PC-3 (cell line): ENCODE measurements at regions not wholly inside any gene's neighbourhood (a gene's known extent, or its start where the extent isn't known, plus 50 kb on each side); places are given as distances from the start of the nearest gene placed in this dataset.

Source experiments
- ATAC-seq: fragments of 200-7000 bp; cut with Tn5 transposase; 2 replicates; pipeline ENCODE4 v1.9.1; 2020; ENCODE audit warnings: mild to moderate bottlenecking, moderate library complexity
- BruUV-seq: library from RNA; stranded (reverse); fragments of 400-500 nt; replicated peaks from 2 replicates; lab custom pipeline; 2021; lab: Mats Ljungman, UMichigan
- CTCF ChIA-PET: fragments of 300-600 bp; sonication (Branson Sonifier 250); formaldehyde crosslinking; loops from one replicate; lab custom pipeline; 2022; ENCODE audit warnings: antibody characterized with exemption; lab: Charles Lee
- POLR2A ChIA-PET: fragments of 300-600 bp; sonication (Branson Sonifier 250); formaldehyde crosslinking; loops from one replicate; lab custom pipeline; 2022; ENCODE audit warnings: antibody characterized with exemption; ENCODE audit not compliant: unreplicated experiment; lab: Charles Lee
- DNase-seq: peaks from one replicate; pipeline ENCODE4 v3.0.0-alpha.2; 2015
- H2AFZ ChIP-seq: fragments of 300-600 bp; sonication (generic); 2 replicates; pipeline ENCODE4 v1.6.0; 2016; ENCODE audit warnings: antibody characterized with exemption, low read length
- H3F3A ChIP-seq: fragments of 300-600 bp; sonication (generic); one replicate; pipeline ENCODE4 v1.6.0; 2017; ENCODE audit warnings: antibody characterized with exemption, low read length, control low read depth, mild to moderate bottlenecking; ENCODE audit not compliant: unreplicated experiment
- H3K27ac ChIP-seq: fragments of 300-600 bp; sonication (generic); 2 replicates; pipeline ENCODE4 v1.5.1; 2016; ENCODE audit warnings: mild to moderate bottlenecking, low read length
- H3K27me3 ChIP-seq: fragments of 300-600 bp; sonication (generic); 2 replicates; pipeline ENCODE4 v1.6.1; 2016; ENCODE audit warnings: low read length, mixed read lengths
- H3K36me3 ChIP-seq: fragments of 300-600 bp; sonication (generic); 2 replicates; pipeline ENCODE4 v1.6.1; 2016; ENCODE audit warnings: low read depth, mixed run types, low read length, mixed read lengths
- H3K4me1 ChIP-seq: fragments of 300-600 bp; sonication (generic); 2 replicates; pipeline ENCODE4 v1.5.1; 2016; ENCODE audit warnings: low read length; ENCODE audit not compliant: insufficient read depth
- H3K4me2 ChIP-seq: fragments of 300-600 bp; sonication (generic); 2 replicates; pipeline ENCODE4 v1.6.0; 2016; ENCODE audit warnings: low read length
- H3K4me3 ChIP-seq: fragments of 300-600 bp; sonication (generic); 2 replicates; pipeline ENCODE4 v1.5.1; 2016; ENCODE audit warnings: mild to moderate bottlenecking, low read length, mixed read lengths
- H3K79me2 ChIP-seq: fragments of 300-600 bp; sonication (generic); 2 replicates; pipeline ENCODE4 v1.6.1; 2017; ENCODE audit warnings: low read length, mixed read lengths
- H3K9ac ChIP-seq: fragments of 300-600 bp; sonication (generic); 2 replicates; pipeline ENCODE4 v1.6.0; 2016; ENCODE audit warnings: mild to moderate bottlenecking, low read length
- H3K9me2 ChIP-seq: fragments of 300-600 bp; sonication (generic); replicated peaks from 2 replicates; pipeline ENCODE4 v1.6.1; 2016; ENCODE audit warnings: mixed run types, low read length, mixed read lengths
- H3K9me3 ChIP-seq: fragments of 300-600 bp; sonication (generic); 2 replicates; pipeline ENCODE4 v1.6.1; 2016; ENCODE audit warnings: low read length, mixed read lengths
- H4K20me1 ChIP-seq: fragments of 300-600 bp; sonication (generic); 2 replicates; pipeline ENCODE4 v1.6.1; 2016; ENCODE audit warnings: low read length, mixed read lengths
- CTCF ChIP-seq: fragments of 300-600 bp; sonication (generic); conservative IDR thresholded peaks from 2 replicates; pipeline ENCODE4 v1.5.1; 2017; ENCODE audit warnings: antibody characterized with exemption, low read depth, mild to moderate bottlenecking, low read length
- EZH2 ChIP-seq: fragments of 300-600 bp; sonication (generic); IDR thresholded peaks from one replicate; pipeline ENCODE4 v1.6.1; 2017; ENCODE audit warnings: antibody characterized with exemption, mild to moderate bottlenecking, low read length; ENCODE audit not compliant: unreplicated experiment
- EZH2phosphoT487 ChIP-seq: fragments of 300-600 bp; sonication (generic); IDR thresholded peaks from 2 replicates; pipeline ENCODE4 v1.6.1; 2018; ENCODE audit warnings: mild to moderate bottlenecking, antibody characterized with exemption, low read length, borderline replicate concordance
- intact Hi-C: fragments of 100-400 bp; cut with micrococcal nuclease; formaldehyde crosslinking; loops from 2 replicates; pipeline ENCODE4 v1.9.0; 2023

GRCh38 chr4:181272422-181272821, 970.8 kb upstream of the TENM3 start:
- CTCF ChIA-PET, result no interaction called here
- Histone ChIP-seq H2AFZ (no peak overlapping the region), H3K4me3 (no peak overlapping the region), H3K9me2 (no peaks in the 10 kb centered on the region), H3F3A (no peaks in the 10 kb centered on the region), H3K4me2 (no peak overlapping the region), H3K27ac (no peak overlapping the region), H3K9me3 (no peaks in the 10 kb centered on the region), H3K79me2 (no peaks in the 10 kb centered on the region), H3K27me3 (no peaks in the 10 kb centered on the region), H4K20me1 (no peaks in the 10 kb centered on the region), H3K4me1 (no peaks in the 10 kb centered on the region), H3K9ac (no peak overlapping the region), H3K36me3 (no peaks in the 10 kb centered on the region)
- TF ChIP-seq CTCF (no peak), EZH2 (no peak), EZH2phosphoT487 (no peak)
- ATAC-seq (no peak), DNase-seq (no peak)
- POLR2A ChIA-PET, result no interaction called here
- intact Hi-C loops, result no loop called here
- no TSS peak for BruUV-seq

- Histone ChIP-seq H4K20me1 (no peaks in the 10 kb centered on the region), H3K79me2 (no peaks in the 10 kb centered on the region), H3K4me2 (no peak overlapping the region), H3K9me3 (no peaks in the 10 kb centered on the region), H3K9me2 (no peaks in the 10 kb centered on the region), H3K27ac (no peak overlapping the region), H2AFZ (no peak overlapping the region), H3K36me3 (no peaks in the 10 kb centered on the region), H3K27me3 (no peaks in the 10 kb centered on the region), H3K4me1 (no peaks in the 10 kb centered on the region), H3K4me3 (no peak overlapping the region), H3F3A (no peaks in the 10 kb centered on the region), H3K9ac (no peak overlapping the region)
- no peak for DNase-seq
- no TSS peak for BruUV-seq
- no peak for ATAC-seq
- CTCF ChIA-PET, result no interaction called here
- POLR2A ChIA-PET, result no interaction called here
- intact Hi-C loops, result no loop called here
- TF ChIP-seq EZH2phosphoT487 (no peak), EZH2 (no peak), CTCF (no peak)
Measured at GRCh38 chr4:181278941-181279340, 964.3 kb upstream of the TENM3 start.

GRCh38 chr4:181281451-181281850, 961.8 kb upstream of the TENM3 start:
- no peak overlapping the region for H3K4me2 ChIP-seq
- no TSS peak for BruUV-seq
- no peaks in the 10 kb centered on the region for H3K79me2 ChIP-seq
- ATAC-seq (no peak), DNase-seq (no peak)
- no peaks in the 10 kb centered on the region for H3K9me3 ChIP-seq
- no peak overlapping the region for H3K27ac ChIP-seq
- TF ChIP-seq EZH2phosphoT487, result no peak
- no peak for TF ChIP-seq EZH2
- no peak for TF ChIP-seq CTCF
- no peaks in the 10 kb centered on the region for H3K9me2 ChIP-seq
- H4K20me1 ChIP-seq, result no peaks in the 10 kb centered on the region
- H3K4me1 ChIP-seq, result no peaks in the 10 kb centered on the region
- intact Hi-C loops, result no loop called here
- ChIA-PET CTCF (no interaction called here), POLR2A (no interaction called here)
- no peaks in the 10 kb centered on the region for H3F3A ChIP-seq
- H3K4me3 ChIP-seq, result no peak overlapping the region
- 0 out of 2 replicates have a peak, but pooled peaks cover 4% of the 10 kb centered on the region for H3K27me3 ChIP-seq
- no peak overlapping the region for H3K9ac ChIP-seq
- no peak overlapping the region for H2AFZ ChIP-seq
- no peaks in the 10 kb centered on the region for H3K36me3 ChIP-seq
